GF-D8 (cell line): ENCODE measurements at regions not wholly inside any gene's neighbourhood (a gene's known extent, or its start where the extent isn't known, plus 50 kb on each side); places are given as distances from the start of the nearest gene placed in this dataset.
"Not testable (repeated sequence)": the region's sequence is repeated elsewhere in the genome, so short reads cannot be mapped to it uniquely, and the experiment has no call there.

ENCODE experiments used
- DNase-seq: peaks from one replicate; lab custom pipeline; 2025; lab: John Stamatoyannopoulos, UW

DNA sequence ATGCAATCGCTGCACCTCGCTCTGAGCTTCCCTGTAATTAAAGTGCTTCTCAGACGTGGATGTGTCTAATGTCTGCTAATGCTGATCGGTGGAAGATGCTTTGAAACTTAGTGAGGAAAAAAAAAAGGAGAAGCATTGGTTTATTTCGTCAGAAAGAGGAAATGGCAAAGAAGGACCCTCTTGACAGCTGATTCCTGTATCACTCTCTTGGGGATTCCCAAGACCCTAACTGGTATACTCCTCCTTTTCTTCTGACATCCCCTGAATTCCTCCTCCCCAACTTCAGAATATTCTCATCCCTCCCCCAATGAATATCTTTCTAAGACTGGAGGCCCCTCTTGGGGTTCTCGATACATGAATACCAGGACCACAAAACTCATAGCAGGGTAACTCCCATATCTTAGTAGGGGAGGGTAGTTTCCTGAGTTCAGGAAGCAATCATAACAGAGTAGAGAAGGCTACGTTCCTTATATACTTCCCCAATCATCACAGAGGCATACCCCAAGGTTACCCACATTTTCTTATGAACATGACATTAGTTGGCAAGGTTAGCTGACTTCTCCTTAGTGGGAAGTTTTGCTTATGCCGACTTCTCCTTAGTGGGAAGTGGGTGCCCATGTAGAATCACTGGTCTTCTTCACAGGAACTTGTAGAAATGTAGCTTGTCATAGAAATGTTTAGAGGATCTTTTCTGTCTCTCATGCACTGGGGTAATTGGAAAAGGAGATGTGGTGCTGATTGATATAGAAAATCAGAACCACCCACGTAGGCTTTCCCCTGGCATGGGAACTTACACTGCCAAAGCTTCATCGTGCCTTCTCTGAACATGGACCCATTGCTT, 63.8 kb upstream of the ATXN1 start:
- peak; percentile 7 for DNase-seq

DNA sequence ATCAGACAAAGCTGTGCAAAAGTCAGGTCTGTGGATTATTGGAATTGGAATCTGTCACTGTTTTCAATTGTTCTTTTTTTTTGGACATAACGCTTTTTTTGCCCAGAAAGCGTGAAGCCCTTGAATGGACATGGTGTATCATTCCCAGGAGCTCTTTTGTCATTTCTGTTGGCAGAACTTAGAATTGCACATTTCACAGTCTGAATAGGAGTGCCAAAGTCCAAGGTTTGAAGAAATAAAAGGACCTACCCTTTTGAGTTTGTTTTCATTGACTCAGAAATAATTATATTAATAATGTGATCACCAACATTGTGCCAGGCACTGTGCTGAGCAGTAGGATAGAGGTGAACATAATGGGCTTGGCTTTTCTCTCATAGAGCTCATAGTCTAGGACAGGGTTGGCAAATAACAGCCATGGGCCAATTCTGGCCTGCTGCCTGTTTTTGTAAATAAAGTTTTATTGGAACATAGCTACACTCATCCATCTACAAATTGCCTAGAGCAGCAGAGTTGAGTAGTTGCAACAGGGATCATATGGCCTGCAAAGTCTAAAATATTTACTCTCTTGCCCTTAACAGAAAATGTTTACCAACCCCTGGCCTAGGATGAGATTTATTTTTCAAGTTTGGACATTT, 62.6 kb upstream of the ATXN1 start:
- no peak for DNase-seq

DNA sequence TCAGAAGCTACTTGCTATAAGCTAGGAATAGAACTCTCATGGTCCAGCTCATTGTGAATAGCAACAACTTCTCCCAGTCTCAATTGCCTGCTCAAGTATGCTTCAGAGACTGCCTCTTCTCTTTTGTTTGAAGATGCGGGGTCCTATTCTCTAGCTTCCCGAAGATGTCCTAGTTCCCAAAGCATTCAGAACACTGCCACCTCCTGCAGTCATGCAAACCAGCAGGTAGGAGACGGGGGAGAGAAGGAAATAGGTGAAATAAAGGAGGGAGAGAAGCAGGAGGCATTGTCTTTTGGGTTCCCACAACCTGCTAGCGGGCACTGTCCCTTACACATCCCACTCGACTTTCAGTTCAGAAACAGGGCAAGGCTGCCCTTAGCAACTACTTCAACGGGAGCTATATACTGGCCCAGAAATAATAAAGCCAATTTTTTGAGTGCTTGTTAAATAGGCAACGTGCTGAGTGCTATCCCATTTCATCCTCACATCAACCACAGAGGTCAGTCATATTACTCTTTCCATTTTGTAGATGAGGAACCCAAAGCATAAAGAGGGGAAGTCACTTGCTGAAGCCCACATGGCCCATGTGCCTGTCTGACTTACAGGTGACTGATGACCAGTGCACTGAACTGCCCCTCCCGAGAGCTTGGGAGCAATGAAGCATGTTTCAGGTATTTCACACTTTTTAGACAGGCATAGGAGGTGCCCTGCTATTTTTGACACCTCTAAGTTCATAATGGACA, 61.9 kb upstream of the ATXN1 start:
- DNase-seq, result no peak

DNA sequence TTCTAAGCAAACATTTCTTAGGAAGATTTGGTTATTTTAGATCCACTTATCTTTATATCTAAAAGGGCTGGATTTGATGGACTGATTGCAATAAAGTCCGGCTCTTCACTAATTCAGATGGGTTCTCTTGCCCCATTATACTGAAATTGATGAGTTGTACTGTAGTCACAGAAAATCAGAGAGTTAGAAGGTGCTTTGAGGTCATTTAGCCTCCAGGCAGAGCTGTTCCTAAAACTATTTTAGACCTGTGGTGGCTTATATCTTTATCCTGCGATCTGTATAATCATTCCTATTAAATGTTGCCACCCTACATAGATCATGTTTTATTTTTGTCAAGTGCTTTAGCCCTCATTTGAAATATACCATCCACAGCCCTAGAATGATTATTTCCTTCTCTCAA, 61.3 kb upstream of the ATXN1 start:
- DNase-seq, result no peak

DNA sequence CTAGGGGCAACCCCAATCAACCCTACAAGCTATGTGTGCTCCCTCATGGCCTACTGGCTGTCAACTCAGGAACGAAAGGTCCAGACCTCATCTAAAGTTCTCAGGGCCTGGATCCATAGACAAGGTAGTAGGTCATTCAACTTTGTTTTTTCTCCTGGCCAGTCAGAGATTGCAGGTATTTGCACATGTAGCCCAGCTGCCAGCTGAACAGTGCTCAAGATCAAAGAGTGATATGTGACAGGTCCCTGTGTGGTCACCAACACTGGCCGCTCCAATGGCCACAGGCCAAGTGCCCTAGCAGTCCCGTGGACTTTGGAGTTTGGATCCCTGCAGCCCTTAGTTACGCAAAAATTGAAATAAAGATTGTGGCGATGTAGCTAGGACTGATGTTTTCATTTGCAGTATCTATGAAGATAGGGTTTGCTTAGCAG, 60.6 kb upstream of the ATXN1 start:
- DNase-seq, result no peak

DNA sequence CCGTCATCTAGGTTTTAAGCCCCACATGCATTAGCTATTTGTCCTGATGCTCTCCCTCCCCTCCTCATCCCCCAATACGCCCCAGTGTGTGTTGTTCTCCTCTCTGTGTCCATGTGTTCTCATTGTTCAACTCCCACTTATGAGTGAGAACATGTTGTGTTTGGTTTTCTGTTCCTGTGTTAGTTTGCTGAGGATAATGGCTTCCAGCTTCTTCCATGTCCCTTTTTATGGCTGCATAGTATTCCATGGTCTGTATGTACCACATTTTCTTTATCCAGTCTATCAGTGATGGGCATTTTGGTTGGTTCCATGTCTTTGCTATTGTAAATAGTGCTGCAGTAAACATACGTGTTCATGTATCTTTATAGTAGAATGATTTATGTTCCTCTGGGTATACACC, 59.0 kb upstream of the ATXN1 start:
- DNase-seq, result not testable (repeated sequence)

DNA sequence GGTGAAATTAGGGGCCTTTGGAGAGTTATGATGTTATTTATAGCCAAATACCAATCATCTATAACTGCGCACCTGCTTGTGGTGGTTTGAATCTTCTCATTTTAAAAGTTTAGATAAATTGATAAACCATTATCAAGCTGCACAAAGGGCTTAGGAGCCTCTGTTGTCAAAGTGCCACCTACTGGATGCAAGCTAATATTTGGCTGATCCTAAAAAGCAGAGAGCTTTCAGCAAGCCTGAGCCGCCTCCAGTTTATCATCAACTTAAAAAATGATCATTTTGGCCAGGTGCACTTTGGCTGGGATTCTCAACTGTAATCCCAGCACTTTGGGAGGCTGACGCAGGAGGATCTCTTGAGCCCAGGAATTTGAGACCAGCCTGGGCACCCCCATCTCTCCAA, 58.5 kb upstream of the ATXN1 start:
- no peak for DNase-seq

DNA sequence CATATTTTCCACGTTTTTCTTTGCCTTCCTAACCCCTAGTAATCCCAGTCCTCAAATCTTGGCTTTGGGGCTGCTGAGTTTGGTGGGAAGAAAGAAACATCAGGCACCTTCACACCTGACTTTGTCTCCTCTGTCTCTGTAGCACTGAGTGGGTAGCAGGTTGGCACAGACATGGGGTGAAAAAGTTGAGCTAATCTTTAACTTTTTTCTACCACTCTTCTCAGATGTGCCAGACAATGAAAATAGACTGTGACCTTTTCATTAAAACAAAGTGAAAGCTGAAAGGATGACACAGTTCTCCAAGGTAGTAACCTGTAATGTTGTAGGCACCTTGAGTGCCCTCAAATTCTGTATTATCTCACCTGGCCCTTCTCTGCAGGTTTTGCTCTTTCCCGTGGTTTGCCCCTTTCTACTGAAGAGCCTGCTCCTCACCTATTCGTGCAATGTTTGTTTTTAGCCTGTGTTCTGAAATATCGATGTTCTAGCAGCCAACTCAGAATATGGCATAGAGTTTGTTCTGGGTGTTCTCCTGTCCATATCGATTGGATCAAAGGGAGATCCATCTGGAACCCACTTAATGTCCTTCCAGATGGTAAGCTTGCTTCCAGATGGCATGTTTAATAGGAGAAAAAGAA, 57.8 kb upstream of the ATXN1 start:
- DNase-seq, result no peak

DNA sequence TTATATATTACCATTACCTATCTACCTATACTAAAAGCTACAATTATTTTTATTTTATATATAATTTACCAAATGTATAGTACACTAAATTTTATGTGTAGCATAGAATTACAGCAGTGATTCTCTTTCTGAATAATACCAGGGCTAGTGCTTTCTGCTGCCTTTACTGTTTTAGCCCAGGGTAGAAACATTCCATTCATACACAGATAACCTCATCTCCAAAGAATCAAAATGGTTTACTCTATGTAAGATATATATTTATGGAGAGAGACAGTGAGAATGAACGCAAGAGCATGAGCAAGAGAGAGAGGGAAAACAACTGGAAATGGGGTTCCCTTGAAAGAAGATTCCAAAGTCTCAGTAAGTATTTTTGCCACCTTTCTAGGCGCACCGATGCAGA, 56.3 kb upstream of the ATXN1 start:
- DNase-seq, result no peak

DNA sequence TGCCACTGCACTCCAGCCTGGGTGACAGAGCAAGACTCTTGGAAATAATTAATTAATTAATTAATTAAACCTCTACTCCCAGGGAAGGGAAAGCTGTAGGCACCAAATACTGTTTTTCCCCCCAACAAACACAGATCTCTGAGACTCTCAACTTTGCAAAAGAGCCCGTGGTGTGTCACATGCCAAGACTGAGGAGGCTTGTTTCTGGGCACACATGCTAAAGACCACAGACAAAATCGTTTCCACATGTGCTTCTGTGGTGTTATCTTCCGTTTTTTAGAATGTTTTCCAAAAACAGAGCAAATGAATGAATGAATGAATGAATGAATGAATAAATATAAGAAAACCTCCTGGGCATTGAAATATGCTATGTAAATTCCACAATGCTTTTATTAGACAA, 55.6 kb upstream of the ATXN1 start:
- DNase-seq, result no peak

DNA sequence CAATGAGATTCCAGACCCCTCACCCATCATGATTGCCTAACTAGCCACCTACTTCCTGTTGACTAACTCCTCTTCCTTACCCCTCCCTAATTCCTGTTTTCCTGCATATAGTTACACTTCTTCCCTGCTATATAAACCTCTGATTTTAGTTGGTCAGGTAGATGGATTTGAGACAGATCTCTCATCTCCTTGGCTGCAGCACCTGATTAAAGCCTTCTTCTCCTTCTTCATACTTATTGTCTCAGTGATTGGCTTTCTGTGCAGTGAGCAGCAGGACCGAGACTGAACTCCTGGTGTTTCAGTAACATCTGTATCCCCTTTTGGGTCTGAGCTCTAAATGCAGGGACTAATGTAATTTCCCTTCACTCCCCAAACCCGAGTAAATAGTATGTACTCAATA, 51.7 kb upstream of the ATXN1 start:
- no peak for DNase-seq

DNA sequence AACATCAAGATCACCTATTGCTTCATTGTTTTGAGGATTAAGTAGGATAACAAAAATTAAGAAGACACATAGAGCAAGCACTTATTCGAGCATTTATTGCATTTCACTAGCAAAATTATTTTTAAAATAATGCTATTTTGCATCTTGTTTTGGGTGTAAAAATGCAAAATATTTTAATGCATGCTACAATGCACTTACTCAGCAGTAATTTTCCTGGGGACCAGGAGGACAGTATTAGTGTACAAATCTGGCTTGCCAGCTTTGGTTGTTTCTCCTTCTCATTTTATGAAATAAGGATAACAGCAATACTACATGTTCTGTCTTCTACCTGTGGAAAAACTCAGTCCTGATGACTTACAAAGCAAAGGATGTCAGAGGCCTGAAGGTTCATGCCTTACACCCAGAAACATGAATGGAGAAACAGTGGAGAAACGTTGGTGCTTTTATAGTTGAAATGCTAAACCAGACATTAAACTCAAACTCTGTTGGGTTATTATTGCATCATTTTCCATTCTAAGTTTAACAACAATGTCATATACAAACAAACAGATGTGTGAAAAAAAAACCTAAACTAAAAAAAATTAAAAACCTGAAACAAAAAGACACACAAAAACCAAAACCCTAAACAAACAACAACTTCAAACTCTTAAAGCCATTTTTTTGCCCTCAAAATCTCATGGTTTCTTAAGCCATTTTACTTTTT, 50.2 kb upstream of the ATXN1 start:
- DNase-seq, result no peak
